BLaER1 (cell line): ENCODE measurements at regions not wholly inside any gene's neighbourhood (a gene's known extent, or its start where the extent isn't known, plus 50 kb on each side); places are given as distances from the start of the nearest gene placed in this dataset.
A peak's percentile ranks its signal among the peaks of the same experiment; 100 is the strongest.

Source experiments
- H3K27ac ChIP-seq: shearing (Covaris generic); formaldehyde crosslinking; 2 replicates; pipeline ENCODE4 v1.8.1; 2022
- H3K27me3 ChIP-seq: shearing (Covaris generic); formaldehyde crosslinking; 2 replicates; pipeline ENCODE4 v1.8.1; 2022
- H3K36me3 ChIP-seq: shearing (Covaris generic); formaldehyde crosslinking; 2 replicates; pipeline ENCODE4 v1.8.1; 2022
- H3K4me1 ChIP-seq: shearing (Covaris generic); formaldehyde crosslinking; 2 replicates; pipeline ENCODE4 v1.8.1; 2022
- H3K4me2 ChIP-seq: shearing (Covaris generic); formaldehyde crosslinking; 2 replicates; pipeline ENCODE4 v1.8.1; 2022
- H3K4me3 ChIP-seq: shearing (Covaris generic); formaldehyde crosslinking; 2 replicates; pipeline ENCODE4 v1.8.1; 2022
- H3K9ac ChIP-seq: shearing (Covaris generic); formaldehyde crosslinking; 2 replicates; pipeline ENCODE4 v1.8.1; 2022
- H3K9me3 ChIP-seq: shearing (Covaris generic); formaldehyde crosslinking; 2 replicates; pipeline ENCODE4 v1.8.1; 2022
- H4K20me1 ChIP-seq: shearing (Covaris generic); formaldehyde crosslinking; 2 replicates; pipeline ENCODE4 v1.8.1; 2022
- Cebpa-rat ChIP-seq: shearing (Covaris generic); IDR thresholded peaks from 2 replicates; pipeline ENCODE4 v1.8.1; 2022

GRCh38 chr11:13902523-13902922 is 60.0 kb upstream of the SPON1 start:
- H3K4me2 ChIP-seq, result no peak overlapping the region
- no peak for TF ChIP-seq Cebpa-rat
- H3K27ac ChIP-seq, result no peak overlapping the region
- H3K4me3 ChIP-seq, result no peak overlapping the region
- H4K20me1 ChIP-seq, result no peaks in the 10 kb centered on the region
- H3K9me3 ChIP-seq, result peaks cover 13% of the 10 kb centered on the region; the same call in 1 of the 2 replicates
- no peaks in the 10 kb centered on the region for H3K27me3 ChIP-seq
- no peaks in the 10 kb centered on the region for H3K36me3 ChIP-seq
- H3K9ac ChIP-seq, result no peak overlapping the region
- H3K4me1 ChIP-seq, result peaks cover 9% of the 10 kb centered on the region

- H3K4me1 ChIP-seq, result peaks cover 5% of the 10 kb centered on the region; the same call in 1 of the 2 replicates
- TF ChIP-seq Cebpa-rat, result no peak
Measured at GRCh38 chr11:13905137-13905781, 57.3 kb upstream of the SPON1 start.

GRCh38 chr11:13907678-13908077 is 54.8 kb upstream of the SPON1 start:
- Histone ChIP-seq H3K9me3 (peaks cover 20% of the 10 kb centered on the region; the same call in 1 of the 2 replicates), H4K20me1 (no peaks in the 10 kb centered on the region), H3K36me3 (no peaks in the 10 kb centered on the region), H3K4me2 (peak overlapping the region; percentile 18; the same call in 1 of the 2 replicates), H3K4me1 (peaks cover 5% of the 10 kb centered on the region; the same call in 1 of the 2 replicates), H3K9ac (no peak overlapping the region), H3K27ac (no peak overlapping the region), H3K4me3 (no peak overlapping the region), H3K27me3 (no peaks in the 10 kb centered on the region)
- no peak for TF ChIP-seq Cebpa-rat

More at GRCh38 chr11:13905137-13905781, 57.3 kb upstream of the SPON1 start:
- Histone ChIP-seq H3K4me3 (no peak overlapping the region), H3K9me3 (peaks cover 20% of the 10 kb centered on the region; the same call in 1 of the 2 replicates), H4K20me1 (no peaks in the 10 kb centered on the region), H3K27me3 (no peaks in the 10 kb centered on the region), H3K27ac (no peak overlapping the region), H3K9ac (no peak overlapping the region), H3K4me2 (no peak overlapping the region), H3K36me3 (no peaks in the 10 kb centered on the region)

- Histone ChIP-seq H3K4me2 (no peak overlapping the region), H3K4me1 (peaks cover 5% of the 10 kb centered on the region; the same call in 1 of the 2 replicates), H3K9me3 (peaks cover 20% of the 10 kb centered on the region; the same call in 1 of the 2 replicates), H3K9ac (no peak overlapping the region), H4K20me1 (no peaks in the 10 kb centered on the region), H3K27me3 (no peaks in the 10 kb centered on the region), H3K4me3 (no peak overlapping the region), H3K27ac (no peak overlapping the region), H3K36me3 (no peaks in the 10 kb centered on the region)
- no peak for TF ChIP-seq Cebpa-rat
Measured at GRCh38 chr11:13908535-13908934, 54.0 kb upstream of the SPON1 start.
